Muscle of arm (tissue), 1 donor: ENCODE measurements at regions not wholly inside any gene's neighbourhood (a gene's known extent, or its start where the extent isn't known, plus 50 kb on each side); places are given as distances from the start of the nearest gene placed in this dataset.

Experiments
- DNase-seq: peaks from one replicate; pipeline ENCODE4 v3.0.0-alpha.2; 2013

GRCh38 chr13:75231235-75231634 is 250.7 kb downstream of the TBC1D4 start:
- DNase-seq: no peak

- DNase-seq: no peak
Measured at GRCh38 chr13:75226733-75227435, 255.1 kb downstream of the TBC1D4 start.

DNA sequence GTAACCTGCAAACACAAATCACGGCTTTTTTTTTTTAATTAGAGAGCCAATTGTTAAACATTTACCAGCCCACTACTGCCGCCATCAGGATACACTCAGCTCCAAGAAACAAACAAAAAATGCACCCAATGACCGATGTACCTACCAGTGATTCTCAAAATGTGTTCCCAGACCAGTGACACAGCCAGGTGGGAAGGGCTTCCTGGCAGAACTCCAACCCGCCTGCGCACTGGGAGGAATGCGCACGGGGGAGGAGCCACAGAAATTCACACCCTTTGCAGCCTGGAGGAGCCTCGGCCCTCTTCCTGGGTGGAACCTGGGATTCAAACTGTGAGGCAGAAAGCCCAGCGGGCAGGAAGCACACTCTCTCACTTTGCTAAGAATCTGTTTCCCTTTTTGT is 255.9 kb downstream of the TBC1D4 start:
- DNase-seq: no peak

DNA sequence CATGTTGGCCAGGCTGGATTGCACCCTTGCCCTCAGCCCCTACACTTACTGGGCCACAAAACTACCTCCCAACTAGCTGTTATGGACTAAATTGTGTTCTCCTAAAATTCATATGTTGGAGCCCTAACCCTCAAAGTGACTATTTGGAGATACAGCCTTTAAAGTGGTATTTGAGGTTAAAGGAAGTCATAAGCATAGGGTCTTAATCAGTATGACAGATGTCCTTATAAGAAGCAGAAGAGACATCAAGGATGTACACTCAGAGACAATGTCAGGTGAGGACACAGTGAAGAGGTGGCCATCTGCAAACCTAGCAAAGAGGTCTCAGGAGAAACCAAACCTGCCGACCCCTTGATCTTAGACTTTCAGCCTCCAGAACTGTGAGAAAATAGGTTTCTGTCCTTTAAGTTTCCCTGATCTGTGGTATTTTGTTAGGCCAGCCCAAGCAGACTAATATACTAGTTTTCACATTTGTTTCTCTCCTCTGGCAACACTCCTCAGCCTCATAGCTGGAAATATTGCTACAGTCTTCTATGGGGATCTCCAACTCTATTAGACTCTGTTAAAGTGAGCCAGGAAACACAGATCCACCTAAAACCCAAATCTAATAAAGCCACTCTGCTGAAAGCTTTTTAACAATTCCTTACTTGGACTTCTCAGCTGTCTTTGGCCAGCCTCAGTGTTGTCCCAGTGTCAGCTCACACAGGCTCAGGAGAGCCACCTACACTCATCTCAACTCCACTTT is 256.5 kb downstream of the TBC1D4 start:
- peak; percentile 62 for DNase-seq

DNA sequence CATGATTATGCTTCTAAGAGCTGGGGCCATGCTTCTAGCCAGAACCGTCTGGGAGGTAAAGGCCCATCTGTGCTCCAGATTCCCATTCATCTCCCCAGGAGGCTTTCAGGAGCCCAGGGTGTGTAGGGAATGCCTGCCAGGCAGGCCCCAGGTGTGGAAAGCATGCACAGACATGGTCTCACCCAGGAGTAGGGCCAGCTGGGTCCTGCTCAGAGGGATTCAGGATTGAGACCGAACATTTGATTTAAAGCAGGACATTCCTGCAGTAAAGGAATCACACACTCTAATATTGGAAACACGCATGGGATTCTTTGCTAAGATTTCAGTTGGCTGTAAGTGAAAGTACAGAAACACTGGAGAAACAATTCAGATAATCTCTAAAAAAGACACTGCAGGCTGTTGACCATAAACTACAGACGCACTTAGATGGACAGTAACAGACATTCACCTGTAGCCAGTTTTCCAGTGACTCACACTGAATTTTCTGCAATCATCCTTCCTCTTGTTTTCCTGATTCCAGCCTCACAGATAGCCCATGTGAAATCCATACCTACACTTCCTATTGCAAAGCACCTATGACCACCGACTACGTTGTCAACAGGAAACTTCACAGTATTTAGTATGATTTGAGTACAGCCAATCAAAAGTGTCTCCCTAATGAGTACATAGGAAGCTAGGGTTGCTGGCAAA is 257.8 kb downstream of the TBC1D4 start:
- peak; percentile 84 for DNase-seq

GRCh38 chr13:75222031-75222430 is 259.9 kb downstream of the TBC1D4 start:
- no peak for DNase-seq

DNA sequence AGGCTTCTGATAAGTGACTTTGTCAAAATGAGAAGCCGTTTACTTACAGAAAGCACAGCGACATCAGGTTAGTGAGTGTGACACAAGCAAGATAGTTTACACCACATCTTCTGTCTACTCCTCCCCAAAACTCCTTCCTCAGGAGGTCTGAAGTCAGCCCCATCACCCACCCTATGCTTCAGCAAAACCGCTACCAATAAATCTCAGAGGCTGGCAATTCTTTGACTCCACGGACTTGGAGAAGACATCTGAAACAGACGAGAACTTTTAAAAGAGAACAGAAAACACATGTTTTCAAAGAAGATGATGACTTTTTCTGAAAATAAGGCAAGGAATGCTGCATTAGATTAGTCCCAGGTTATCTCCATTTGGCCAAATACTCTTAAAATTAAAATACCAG is 261.1 kb downstream of the TBC1D4 start:
- no peak for DNase-seq

DNA sequence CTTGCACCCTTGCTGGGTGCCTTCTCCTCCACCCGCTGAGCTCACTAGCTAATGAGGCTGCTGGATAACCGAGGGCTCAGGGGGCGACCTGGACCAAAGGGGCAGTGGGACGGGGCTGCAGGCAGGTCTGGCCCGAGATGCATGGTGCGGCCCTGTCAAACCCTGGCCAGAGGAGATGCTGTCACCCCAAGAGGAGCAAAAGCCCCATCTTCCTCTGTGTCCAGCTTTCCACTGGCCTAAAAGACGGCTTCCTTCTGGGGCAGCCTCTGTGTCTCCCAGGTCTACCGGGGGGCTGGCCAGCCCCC is 261.8 kb downstream of the TBC1D4 start:
- DNase-seq: no peak

DNA sequence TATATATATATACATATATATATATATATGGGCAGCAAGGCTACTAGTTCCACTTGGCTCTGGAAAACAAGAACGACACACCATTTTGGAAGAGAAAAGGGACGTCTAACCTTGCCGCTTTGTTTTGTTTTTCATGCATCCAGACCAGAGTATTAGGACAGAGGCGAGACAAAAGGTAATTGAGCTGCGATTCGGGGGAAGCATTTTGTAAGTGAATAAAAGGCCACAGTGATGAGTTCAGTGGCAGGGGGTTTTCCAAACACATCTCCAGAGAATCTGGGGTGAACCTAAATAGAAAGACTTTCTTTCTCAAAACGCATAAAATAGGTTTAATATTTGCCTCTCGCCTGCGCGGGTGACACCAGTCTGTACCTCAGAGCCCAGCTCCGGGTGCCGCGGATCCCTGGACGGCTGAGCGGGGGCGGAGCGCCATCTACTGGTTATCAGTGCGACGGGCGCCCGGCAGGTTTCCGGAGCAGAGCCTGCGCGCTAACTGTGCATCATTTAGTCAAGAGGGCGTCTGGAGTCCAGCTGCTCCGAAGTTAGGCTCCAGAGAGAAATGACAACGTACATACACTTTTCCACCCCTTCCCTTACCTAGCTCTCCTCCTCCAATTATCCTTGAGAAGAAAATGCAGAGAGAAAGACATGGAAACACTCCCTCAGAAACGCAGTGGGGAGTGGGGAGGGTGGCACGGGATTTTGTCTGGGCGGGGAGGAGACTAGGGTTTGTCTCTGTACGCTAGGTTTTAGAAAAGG is 262.3 kb downstream of the TBC1D4 start:
- DNase-seq: peak; percentile 90

GRCh38 chr13:75217949-75218348 is 264.0 kb downstream of the TBC1D4 start:
- no peak for DNase-seq

DNA sequence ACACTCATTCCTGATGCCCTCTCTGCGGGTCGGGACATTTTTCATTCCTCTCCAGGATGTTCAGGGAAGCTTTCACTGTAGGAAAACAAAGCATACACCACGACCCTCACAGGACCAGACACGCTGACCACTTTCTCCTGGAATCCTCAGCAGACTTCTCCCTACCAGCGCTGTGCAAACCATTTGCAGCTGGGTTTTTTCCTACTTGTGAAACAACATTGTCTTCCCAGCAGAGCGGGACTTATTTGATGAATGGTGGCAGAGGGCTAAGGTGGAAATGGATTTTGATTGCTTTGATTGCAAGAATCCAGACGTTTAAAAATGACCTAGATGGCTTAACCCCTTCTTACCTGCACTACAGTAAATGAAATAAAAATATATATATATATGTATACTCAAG is 265.9 kb downstream of the TBC1D4 start:
- no peak for DNase-seq

GRCh38 chr13:75214846-75215245 is 267.1 kb downstream of the TBC1D4 start:
- DNase-seq: no peak

- DNase-seq: no peak
Measured at GRCh38 chr13:75202981-75203380, 279.0 kb downstream of the TBC1D4 start.

DNA sequence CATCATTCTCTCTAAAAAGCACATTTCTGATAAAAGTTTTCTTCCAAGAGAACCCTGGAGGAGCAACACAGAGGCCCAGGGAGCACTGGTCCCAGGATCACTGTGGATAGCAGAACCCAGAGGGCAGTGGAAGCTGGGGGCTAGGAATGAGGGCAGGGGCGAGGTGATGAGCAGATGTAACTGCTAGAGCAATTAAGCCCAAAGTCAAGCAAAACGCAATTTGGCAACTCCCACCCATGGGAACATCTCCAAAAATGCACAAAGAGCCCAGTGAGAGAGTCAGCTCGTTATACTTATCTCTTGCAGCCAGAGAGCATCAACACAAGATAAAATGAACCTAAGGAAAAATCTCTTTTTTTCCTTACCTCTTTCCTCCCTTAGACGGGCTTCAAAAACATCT is 284.2 kb downstream of the TBC1D4 start:
- no peak for DNase-seq

DNA sequence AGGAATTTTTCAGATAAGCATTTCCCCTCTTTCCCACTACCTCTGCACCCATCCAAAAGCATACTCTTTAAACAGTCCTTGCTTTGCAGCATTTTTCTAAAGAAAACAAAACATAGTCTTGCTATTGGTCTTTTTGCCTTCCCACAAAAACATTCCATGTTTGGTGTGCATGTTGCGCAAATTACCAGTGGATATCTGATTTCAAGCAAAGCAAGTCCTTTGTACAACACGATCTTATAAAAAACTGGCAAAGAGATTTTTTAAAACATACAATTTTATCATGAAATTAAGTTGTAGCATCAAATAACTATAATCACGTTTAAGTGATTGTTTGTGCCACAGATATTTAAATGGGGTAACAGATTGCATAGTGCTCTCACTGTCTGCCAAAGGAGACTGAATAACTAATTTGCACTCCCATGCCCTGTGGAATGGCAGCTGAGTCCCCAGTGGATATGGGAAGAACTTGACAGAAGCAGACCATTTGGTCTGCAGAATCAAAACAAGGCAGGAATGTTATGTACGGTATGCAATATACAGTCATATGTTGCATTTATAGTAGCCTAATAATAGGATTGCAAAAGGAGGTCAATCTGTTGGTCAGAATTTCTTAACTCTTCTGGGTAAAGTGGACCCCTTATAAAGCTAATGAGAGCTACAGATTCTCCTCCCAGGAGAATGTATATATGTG is 285.7 kb downstream of the TBC1D4 start:
- peak; percentile 11 for DNase-seq

- DNase-seq: peak; percentile 14
Measured at GRCh38 chr13:75195495-75196146, 286.3 kb downstream of the TBC1D4 start.

GRCh38 chr13:75194717-75195462 is 287.1 kb downstream of the TBC1D4 start:
- DNase-seq: peak; percentile 7

DNA sequence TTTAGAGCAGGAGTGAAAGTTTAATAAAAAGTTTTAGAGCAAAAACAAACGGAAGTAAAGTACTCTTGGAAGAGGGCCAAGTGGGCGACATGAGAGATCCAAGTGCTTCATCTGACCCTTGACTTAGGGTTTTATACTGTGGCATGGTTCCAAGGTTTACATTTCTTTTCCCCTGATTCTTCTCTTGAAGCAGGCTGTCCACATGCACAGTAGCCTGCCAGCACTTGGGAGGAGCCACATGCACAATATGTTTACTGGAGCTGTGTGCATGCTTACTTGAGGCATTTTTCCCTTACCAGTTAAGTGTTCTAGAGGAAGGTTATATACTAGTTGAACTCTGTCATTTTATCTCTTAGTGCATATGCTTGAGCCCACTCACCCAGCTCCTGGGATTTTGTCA is 295.6 kb downstream of the TBC1D4 start:
- no peak for DNase-seq

- DNase-seq: no peak
Measured at GRCh38 chr13:75181906-75182305, 300.1 kb downstream of the TBC1D4 start.

DNA sequence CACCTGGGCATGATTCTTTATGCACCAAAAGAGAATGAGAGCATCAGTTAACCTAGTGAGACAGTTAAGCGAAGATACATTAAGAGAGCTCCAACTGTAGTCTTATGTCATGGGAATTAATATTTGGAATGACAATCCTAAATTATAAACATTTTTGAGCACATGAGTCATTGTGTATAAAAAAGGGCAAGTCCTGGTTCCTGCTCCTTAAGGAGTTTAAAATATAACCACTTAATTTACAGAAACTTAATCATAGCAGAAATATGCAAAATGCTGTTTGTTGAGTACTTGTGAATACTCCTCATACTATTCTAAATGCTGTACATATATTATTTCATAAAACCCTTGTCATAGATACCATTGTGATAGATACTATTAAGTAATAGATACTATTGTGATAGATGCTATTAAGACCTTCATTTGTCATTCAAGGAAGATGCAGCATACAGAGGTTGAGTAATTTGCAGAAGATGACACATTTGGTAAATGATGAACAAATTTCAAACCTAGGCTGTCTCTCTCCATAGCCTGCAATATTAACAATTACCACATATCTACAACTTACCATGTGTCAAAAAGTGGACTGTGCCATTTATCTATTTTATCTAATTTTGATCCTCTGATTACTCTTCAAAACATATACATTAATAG is 301.0 kb downstream of the TBC1D4 start:
- DNase-seq: no peak
